IPS DF 19.7 (cell line): ENCODE measurements at regions not wholly inside any gene's neighbourhood (a gene's known extent, or its start where the extent isn't known, plus 50 kb on each side); places are given as distances from the start of the nearest gene placed in this dataset.

Experiments
- DNase-seq: peaks from one replicate; pipeline ENCODE4 v3.0.0-alpha.2; 2013; ENCODE audit warnings: low read depth, low spot score

- no peak for DNase-seq
Observed at GRCh38 chr17:15177343-15177742, 87.8 kb downstream of the PMP22 start.

- no peak for DNase-seq
Observed at GRCh38 chr17:15175356-15175755, 89.8 kb downstream of the PMP22 start.

GRCh38 chr17:15171167-15172047, 93.7 kb downstream of the PMP22 start:
- peak; percentile 17 for DNase-seq

- DNase-seq, result no peak
Observed at GRCh38 chr17:15169676-15170075, 95.5 kb downstream of the PMP22 start.

- DNase-seq, result no peak
Observed at GRCh38 chr17:15168379-15168778, 96.7 kb downstream of the PMP22 start.

GRCh38 chr17:15161395-15161794, 103.7 kb downstream of the PMP22 start:
- no peak for DNase-seq

- DNase-seq, result no peak
Observed at GRCh38 chr17:15157051-15157450, 108.1 kb downstream of the PMP22 start.

GRCh38 chr17:15154618-15155017, 110.5 kb downstream of the PMP22 start:
- DNase-seq, result no peak

GRCh38 chr17:15145621-15146020, 119.5 kb downstream of the PMP22 start:
- no peak for DNase-seq

GRCh38 chr17:15143524-15143923, 121.6 kb downstream of the PMP22 start:
- peak; percentile 17 for DNase-seq

GRCh38 chr17:15134363-15134762, 130.8 kb downstream of the PMP22 start:
- no peak for DNase-seq

GRCh38 chr17:15133826-15134225, 131.3 kb downstream of the PMP22 start:
- no peak for DNase-seq

- DNase-seq, result no peak
Observed at GRCh38 chr17:15133143-15133542, 132.0 kb downstream of the PMP22 start.

GRCh38 chr17:15130426-15130825, 134.7 kb downstream of the PMP22 start:
- DNase-seq, result no peak

GRCh38 chr17:15129986-15130385, 135.1 kb downstream of the PMP22 start:
- no peak for DNase-seq

GRCh38 chr17:15124746-15125145, 140.4 kb downstream of the PMP22 start:
- DNase-seq, result no peak

- no peak for DNase-seq
Observed at GRCh38 chr17:15124264-15124595, 140.9 kb downstream of the PMP22 start.

- no peak for DNase-seq
Observed at GRCh38 chr17:15123593-15124263, 141.4 kb downstream of the PMP22 start.

- no peak for DNase-seq
Observed at GRCh38 chr17:15122857-15123256, 142.3 kb downstream of the PMP22 start.

GRCh38 chr17:15121426-15121825, 143.7 kb downstream of the PMP22 start:
- no peak for DNase-seq

GRCh38 chr17:15119968-15120367, 145.2 kb downstream of the PMP22 start:
- no peak for DNase-seq

GRCh38 chr17:15117239-15117638, 147.9 kb downstream of the PMP22 start:
- no peak for DNase-seq
